Tongue (tissue), 1 donor: ENCODE measurements at regions not wholly inside any gene's neighbourhood (a gene's known extent, or its start where the extent isn't known, plus 50 kb on each side); places are given as distances from the start of the nearest gene placed in this dataset.
A peak's percentile ranks its signal among the peaks of the same experiment; 100 is the strongest.

ENCODE experiments used
- DNase-seq: peaks from one replicate; pipeline ENCODE4 v3.0.0-alpha.2; 2015

- no peak for DNase-seq
Observed at GRCh38 chr3:158974904-158975303, 173.1 kb downstream of the MFSD1 start.

GRCh38 chr3:158976966-158977365, 175.1 kb downstream of the MFSD1 start:
- no peak for DNase-seq

DNA sequence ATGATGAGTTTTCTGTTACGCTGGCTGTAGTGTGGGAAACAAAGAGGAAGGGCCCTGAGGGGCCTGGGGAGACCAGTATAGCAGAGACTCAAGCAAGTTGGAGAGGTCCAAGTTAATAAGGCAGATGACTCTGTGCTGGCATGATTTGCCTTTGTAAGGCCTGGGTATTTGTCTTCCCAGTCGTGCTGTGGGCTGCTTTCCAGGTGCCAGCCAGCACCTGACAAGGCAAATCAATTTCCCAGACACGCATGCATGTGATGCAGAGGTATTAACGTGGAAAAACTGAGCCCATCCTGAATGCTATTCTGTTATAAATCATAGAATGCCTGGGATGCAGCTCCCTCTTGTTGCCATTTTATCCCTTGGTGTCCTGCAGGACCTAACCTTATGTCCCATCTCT, 175.6 kb downstream of the MFSD1 start:
- DNase-seq, result no peak

DNA sequence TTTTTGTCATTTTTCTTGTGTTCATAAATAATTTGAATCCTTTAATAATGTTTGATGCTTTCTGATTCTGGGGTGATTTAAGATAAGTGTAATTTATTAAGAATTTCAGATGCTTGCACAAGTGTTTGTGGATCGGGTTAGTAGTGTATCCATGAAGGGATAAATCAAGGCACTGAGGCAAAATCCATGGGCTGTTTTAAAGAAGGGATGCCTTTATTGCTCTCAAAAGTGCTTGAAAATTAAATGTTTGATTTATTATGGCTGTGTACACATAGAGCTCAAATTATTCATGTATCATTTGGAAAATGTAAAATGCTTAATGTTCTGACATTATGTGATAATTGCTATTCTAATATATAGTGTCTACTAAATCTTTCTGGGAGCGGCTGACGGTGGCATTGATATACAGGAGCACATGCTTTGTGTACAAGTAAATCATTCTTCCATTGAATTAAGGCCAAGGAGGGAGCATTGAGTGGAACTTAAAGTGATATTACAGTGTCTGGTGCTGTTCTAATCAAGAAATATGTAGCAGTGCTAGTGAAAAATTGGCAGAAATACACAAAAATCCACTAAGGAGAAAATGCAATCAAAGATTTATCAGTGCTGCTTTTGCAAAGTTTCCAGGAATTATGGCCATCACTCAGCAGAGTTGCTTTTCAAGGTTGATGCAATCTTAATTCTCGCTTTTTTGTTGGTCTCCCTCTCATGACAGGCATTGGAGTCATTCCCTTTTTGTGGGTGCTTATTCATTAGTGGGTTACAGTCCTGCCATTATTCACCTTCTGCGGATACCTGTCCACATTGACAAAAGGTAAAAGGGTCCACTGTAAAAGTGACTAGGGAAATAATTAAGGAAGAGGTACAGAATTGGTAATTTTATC, 181.6 kb downstream of the MFSD1 start:
- no peak for DNase-seq

DNA sequence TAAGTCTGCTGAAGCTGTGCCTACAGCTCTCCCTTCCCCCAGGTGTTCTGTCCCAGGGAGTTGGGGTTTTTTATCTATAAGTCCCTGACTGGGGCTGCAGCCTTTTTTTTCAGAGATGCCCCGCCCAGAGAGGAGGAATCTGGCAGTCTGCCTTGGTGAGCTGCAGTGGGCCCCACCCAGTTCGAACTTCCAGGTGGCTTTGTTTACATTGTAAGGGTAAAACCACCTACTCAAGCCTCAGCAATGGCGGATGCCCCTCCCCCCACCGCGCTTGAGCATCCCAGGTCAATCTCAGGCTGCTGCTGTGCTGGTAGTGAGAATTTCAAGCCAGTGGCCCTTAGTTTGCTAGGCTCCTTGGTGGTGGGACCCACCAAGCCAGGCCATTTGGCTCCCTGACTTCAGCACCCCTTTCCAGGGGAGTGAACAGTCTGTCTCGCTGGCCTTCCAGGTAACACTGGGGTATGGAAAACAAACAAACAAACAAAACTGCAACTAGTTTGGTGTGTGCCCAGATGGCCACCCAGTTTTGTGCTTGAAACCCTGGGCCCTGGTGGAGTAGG, 189.4 kb downstream of the MFSD1 start:
- peak; percentile 3 for DNase-seq

DNA sequence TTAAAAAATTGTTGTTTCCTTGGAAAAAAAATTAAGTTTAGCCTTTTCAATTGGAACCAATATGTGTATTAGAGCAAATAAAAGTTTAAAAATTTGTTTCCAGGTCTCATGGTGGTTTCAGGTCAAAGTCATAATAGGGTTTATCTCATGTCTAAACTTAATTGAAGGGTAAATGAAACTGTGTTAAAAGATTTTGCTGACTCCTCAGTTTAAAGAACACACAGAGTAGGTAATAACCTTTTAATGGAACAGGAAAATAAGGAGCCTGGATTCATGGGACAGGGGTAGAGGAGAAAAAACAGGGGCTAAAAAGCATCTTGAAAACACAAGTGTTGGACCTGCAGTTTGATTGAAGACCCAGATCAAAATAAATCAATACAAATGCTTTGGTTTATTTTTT, 190.6 kb downstream of the MFSD1 start:
- no peak for DNase-seq

GRCh38 chr3:158994386-158994785, 192.5 kb downstream of the MFSD1 start:
- no peak for DNase-seq

DNA sequence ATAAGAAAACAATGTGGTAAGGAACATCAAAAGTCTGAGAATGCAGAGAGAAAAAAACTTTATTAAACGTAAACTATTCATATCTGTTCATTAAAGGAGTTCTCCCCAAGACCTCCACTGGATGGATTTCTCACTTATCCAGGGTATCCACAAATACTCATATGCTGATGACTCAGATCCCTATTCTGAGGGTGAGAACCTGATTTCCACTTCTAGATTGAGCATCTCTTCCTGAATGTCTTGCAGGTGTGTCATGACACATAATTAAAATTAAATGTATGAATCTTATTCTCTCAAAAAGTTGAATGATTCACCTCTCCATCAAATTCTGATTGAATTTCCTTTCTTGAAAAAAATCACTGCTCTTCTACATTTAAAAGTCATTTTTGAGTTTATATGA, 199.9 kb downstream of the MFSD1 start:
- no peak for DNase-seq

DNA sequence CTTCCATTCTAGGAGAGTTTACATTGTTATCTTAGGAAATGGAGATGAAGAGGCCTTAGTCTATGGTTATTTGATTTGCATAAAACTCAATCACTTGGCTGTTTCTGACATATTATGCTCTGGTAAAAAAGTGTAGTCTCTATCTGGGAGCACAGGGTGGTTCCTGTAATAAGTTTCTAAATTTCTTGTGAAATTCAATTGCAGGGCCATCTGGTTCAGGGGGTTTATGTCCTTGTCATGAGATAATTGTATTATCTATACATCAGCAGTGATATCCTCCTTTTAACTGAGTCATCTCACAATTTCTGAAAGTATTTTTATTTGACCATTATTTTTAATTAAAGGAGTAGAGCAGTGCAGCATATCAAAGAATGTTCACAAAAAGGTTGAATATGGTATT, 203.3 kb downstream of the MFSD1 start:
- DNase-seq, result no peak

DNA sequence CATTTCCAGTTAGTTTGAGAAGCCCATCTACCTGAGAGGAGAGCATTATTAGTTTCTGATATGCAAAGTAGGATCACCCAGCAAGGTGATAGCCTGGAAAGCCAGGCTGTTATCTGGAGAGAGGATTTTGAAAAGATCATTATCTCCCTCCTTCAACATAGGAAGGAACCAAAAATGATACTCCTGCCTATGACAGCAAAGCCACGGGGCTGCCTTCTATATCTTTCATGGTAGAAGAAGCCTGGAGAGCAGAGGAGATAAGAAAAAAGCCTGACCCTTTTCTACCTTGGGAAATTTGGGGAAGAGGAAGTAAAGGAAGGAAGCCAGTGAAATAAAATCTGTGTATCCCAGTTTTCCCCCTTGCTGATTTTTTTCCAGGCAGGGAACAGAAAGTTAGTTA, 205.5 kb downstream of the MFSD1 start:
- no peak for DNase-seq

GRCh38 chr3:159008401-159008800, 206.5 kb downstream of the MFSD1 start:
- peak; percentile 20 for DNase-seq

- DNase-seq, result no peak
Observed at GRCh38 chr3:159018341-159018740, 216.5 kb downstream of the MFSD1 start.

DNA sequence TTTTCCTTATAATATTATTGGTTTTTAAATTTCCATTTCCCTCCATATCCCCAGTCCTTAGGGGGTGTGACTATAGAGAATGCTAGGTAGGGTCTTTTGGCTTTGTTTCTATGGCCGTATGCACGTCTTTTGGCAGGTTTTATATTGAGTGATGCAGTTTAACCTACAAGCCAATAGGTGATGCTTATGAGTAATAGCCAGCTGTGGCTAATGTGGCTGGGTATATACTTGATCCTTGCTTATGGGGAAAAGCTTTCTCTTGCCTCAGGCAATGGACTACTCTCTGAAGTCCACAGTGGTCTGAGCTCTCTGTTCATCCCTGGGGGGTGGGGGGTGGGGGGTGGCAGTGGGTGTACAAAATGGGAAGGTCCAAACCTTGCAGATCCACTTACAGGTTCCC, 223.9 kb downstream of the MFSD1 start:
- DNase-seq, result no peak

- no peak for DNase-seq
Observed at GRCh38 chr3:159026510-159026909, 224.7 kb downstream of the MFSD1 start.

- no peak for DNase-seq
Observed at GRCh38 chr3:159028706-159029105, 226.9 kb downstream of the MFSD1 start.

DNA sequence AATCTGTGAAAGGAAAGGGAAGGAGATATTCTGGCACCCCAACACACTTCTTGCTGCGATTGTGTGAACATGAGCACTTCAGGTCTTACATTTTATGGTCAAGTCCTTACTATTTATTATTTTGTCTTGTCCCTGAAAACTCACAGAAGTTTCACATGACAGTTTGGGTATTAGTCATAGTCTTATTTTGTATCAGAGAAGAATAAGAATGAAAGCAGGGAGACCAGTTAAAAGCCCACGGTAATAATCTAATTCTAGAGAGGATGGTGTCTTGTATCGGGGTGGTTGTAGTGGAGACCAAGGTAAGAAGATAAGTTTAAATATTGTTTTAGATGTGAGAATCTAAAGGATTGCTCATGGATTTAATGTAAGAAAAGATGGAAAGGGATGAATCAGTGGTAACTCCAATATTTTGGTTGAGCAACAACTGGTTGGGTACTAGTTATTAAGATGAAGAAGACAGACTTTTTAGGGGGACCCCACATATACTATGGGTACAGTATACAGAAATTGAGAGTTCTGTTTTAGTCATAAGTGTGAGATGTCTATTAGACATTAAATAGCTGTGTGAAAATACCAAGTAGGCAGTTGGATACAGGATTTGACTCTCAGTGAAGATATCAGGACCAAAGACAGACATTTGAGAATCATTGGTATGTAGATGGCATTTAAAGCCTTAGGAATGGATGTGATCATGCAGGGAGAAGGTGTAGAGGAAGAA, 227.6 kb downstream of the MFSD1 start:
- DNase-seq, result no peak

- DNase-seq, result peak; percentile 1
Observed at GRCh38 chr3:159030138-159030670, 228.3 kb downstream of the MFSD1 start.

DNA sequence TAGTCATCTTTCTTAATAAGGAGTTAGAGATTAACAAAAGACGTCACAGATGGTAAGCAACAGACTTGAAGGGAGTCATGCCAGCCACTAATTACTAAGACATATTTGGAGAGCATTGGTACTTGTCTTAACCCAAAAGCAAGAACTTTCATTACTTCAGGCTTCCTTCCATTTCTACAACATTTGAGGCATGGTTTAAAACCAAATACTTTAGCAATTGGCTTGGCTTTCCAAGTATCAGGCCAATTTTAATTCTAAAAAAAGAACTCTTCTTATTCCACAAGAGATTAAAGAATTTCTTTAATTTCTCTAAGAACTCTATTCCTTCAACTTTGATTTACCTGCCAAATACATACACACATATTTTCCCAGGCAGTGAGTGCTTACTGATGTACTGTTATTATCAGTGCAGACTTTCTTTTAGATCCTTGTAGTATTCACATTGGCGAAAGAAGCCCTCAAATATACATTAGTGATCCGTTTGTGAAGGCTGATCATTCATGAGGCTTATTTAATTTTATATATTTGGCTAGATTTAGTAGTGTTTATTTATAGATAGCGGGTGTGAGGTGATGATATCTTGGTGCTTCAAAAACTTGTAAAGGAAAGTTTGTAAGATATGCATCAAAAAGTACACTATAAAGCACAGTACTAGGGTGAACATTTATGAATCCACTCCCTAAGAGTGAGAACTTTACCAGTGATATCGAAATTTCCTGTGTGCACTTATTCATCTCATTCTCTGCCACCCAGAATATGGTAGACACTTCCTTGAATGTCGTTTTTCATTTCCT, 229.2 kb downstream of the MFSD1 start:
- no peak for DNase-seq

DNA sequence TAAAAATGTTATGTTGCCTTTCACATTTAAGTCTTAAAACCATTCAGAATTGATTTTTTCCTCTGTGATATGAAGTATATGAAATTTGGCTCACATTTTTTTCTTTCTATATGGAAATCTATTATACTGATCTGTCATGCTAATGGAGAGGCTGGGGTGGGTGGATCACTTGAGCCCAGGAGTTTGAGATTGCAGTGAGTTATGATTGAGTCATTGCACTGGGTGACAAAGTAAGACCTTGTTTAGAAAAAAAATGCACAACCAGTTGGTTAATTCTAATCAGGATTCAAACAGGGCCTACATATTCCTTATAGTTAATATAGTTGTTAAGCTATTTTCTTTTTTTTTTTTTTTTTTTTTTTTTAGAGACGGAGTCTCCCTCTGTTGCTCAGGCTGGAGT, 230.5 kb downstream of the MFSD1 start:
- DNase-seq, result no peak

- no peak for DNase-seq
Observed at GRCh38 chr3:159038405-159038804, 236.6 kb downstream of the MFSD1 start.

- DNase-seq, result no peak
Observed at GRCh38 chr3:159039286-159039685, 237.4 kb downstream of the MFSD1 start.

DNA sequence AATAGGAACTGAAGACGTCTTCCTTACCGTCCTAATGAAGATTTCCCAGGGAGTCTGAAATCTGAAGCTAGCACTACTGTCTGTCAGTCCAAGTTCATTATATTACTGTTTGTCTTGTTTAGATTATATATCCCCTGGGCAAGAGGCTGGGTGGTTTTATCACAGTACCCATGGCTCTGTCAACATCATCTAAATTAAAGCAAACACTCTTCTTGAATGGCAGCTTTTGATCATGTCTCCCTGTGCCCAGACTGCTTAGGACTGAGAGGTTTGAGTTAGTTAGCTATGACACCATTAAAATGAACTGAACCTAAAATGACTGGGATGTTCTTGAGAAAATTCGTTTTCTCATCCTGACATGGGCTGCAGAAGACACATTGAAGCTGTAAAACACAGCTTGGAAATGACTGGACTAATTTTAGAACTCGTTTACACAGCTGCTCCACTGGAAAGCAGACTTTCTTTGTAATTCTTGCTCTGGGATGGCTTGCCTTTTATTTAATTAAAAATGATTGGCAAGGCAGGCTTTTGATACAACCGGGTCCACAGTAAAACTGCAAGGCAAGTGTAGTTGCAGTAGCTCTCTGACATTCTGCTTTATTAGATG, 243.5 kb downstream of the MFSD1 start:
- no peak for DNase-seq
